K562 (cell line): ENCODE measurements at regions not wholly inside any gene's neighbourhood (a gene's known extent, or its start where the extent isn't known, plus 50 kb on each side); places are given as distances from the start of the nearest gene placed in this dataset.

ENCODE experiments used
- ATAC-seq: fragments of 200-7000 bp; cut with Tn5 transposase; 3 replicates; pipeline ENCODE4 v1.9.1; 2020; ENCODE audit warnings: moderate library complexity
- BruUV-seq: library from RNA; stranded (reverse); fragments of 400-500 nt; replicated peaks from 2 replicates; lab custom pipeline; 2021; lab: Mats Ljungman, UMichigan
- CTCF ChIA-PET: fragments of 300-600 bp; formaldehyde crosslinking; extraction: SDS; loops from one replicate; lab custom pipeline; 2021; ENCODE audit warnings: low intra/inter-chr PET ratio; lab: Yijun Ruan, JAX
- POLR2A ChIA-PET: fragments of 300-600, 350-650 bp; sonication (Branson Sonifier 250); formaldehyde crosslinking; extraction: SDS; loops from one replicate; lab custom pipeline; 2021; ENCODE audit warnings: antibody characterized with exemption, inconsistent platforms; lab: Yijun Ruan, JAX
- DNase-seq, 4 experiments: peaks; one replicate each; pipeline versions ENCODE4 v3.0.0 to v3.0.0-alpha.2; 2011 to 2018; ENCODE audit warnings: low spot score in 3 of 4, mixed read lengths in 3 of 4; ENCODE audit errors: extremely low read depth in 1 of 4
- FAIRE-seq: peaks from 2 replicates; lab custom pipeline; 2011; peaks lifted over from hg19 to GRCh38; lab: Jason Lieb, UNC
- H2AFZ ChIP-seq: 2 replicates; pipeline ENCODE4 v1.6.0; 2011; ENCODE audit warnings: low read depth, low read length, control low read depth, inconsistent platforms
- H3K27ac ChIP-seq: fragments of 200-600 bp; 3 replicates; pipeline ENCODE4 v1.8.0; 2011; ENCODE audit warnings: low read depth, mild to moderate bottlenecking, control low read depth, inconsistent platforms, low read length, moderate library complexity, mixed read lengths; ENCODE audit errors: extremely low read depth
- H3K27me3 ChIP-seq, 2 experiments: fragments of 300-600 bp in 1 of 2; 2 replicates in 1 of 2; 3 replicates in 1 of 2; pipeline versions ENCODE4 v1.6.0 to v1.8.0; 2011; ENCODE audit warnings: inconsistent platforms in 2 of 2, low read length in 2 of 2, mild to moderate bottlenecking in 1 of 2, mixed read lengths in 1 of 2, moderate library complexity in 1 of 2; ENCODE audit not compliant: control insufficient read depth in 2 of 2, insufficient read depth in 2 of 2
- H3K36me3 ChIP-seq: fragments of 300-600 bp; 3 replicates; pipeline ENCODE4 v1.8.0; 2011; ENCODE audit warnings: mild to moderate bottlenecking, low read length, inconsistent platforms; ENCODE audit not compliant: control insufficient read depth, insufficient read depth
- H3K4me1 ChIP-seq, 2 experiments: fragments of 200-600 bp in 1 of 2; replicated peaks in 1 of 2; 2 replicates in 1 of 2; 3 replicates in 1 of 2; pipeline versions ENCODE4 v1.5.1 to v1.8.0; 2011; ENCODE audit warnings: inconsistent platforms in 2 of 2, low read length in 2 of 2, mild to moderate bottlenecking in 1 of 2, mixed read lengths in 1 of 2, moderate library complexity in 1 of 2; ENCODE audit not compliant: control insufficient read depth in 2 of 2, insufficient read depth in 2 of 2
- H3K4me2 ChIP-seq: 2 replicates; pipeline ENCODE4 v1.6.1; 2011; ENCODE audit warnings: low read length, control low read depth, inconsistent platforms, mixed read lengths; ENCODE audit not compliant: insufficient read depth
- H3K4me3 ChIP-seq: fragments of 200-600 bp; sonication (generic), shearing (Covaris generic); 2 replicates; pipeline ENCODE4 v1.5.1; 2016; ENCODE audit warnings: control low read depth, inconsistent platforms
- H3K79me2 ChIP-seq: fragments of 200-600 bp; 3 replicates; pipeline ENCODE4 v1.8.0; 2011; ENCODE audit warnings: low read length, inconsistent platforms; ENCODE audit not compliant: control insufficient read depth, insufficient read depth
- H3K9ac ChIP-seq, 2 experiments: 2 replicates each; pipeline versions ENCODE4 v1.6.0 to v1.6.1; 2011; ENCODE audit warnings: low read depth in 2 of 2, low read length in 2 of 2, control low read depth in 1 of 2, inconsistent platforms in 1 of 2, mild to moderate bottlenecking in 1 of 2, mixed read lengths in 1 of 2; ENCODE audit not compliant: insufficient read depth in 1 of 2
- H3K9me1 ChIP-seq: one replicate; pipeline ENCODE4 v1.6.0; 2011; ENCODE audit warnings: inconsistent platforms, mild to moderate bottlenecking, low read length, moderate library complexity; ENCODE audit not compliant: control insufficient read depth, insufficient read depth
- H3K9me3 ChIP-seq: replicated peaks from 2 replicates; pipeline ENCODE4 v1.5.1; 2011; ENCODE audit warnings: low read depth, low read length, inconsistent platforms; ENCODE audit not compliant: control insufficient read depth, insufficient read depth
- H4K20me1 ChIP-seq: replicated peaks from 2 replicates; pipeline ENCODE4 v1.6.1; 2011; ENCODE audit warnings: low read length, inconsistent platforms, mixed read lengths; ENCODE audit not compliant: control insufficient read depth, insufficient read depth
- ARHGAP35 ChIP-seq: fragments of 450-650 bp; IDR thresholded peaks from 2 replicates; pipeline ENCODE4 v1.6.1; 2018; ENCODE audit not compliant: partially characterized antibody
- CC2D1A ChIP-seq: fragments of 450-650 bp; IDR thresholded peaks from 2 replicates; pipeline ENCODE4 v1.6.1; 2017; ENCODE audit warnings: mild to moderate bottlenecking
- CHD1 ChIP-seq: fragments of 200-600 bp; sonication (generic); IDR thresholded peaks from one replicate; pipeline ENCODE4 v1.6.1; 2012; ENCODE audit warnings: mild to moderate bottlenecking, moderate library complexity, low read length, inconsistent platforms
- CREB3L1 ChIP-seq: fragments of 450-650 bp; IDR thresholded peaks from 2 replicates; pipeline ENCODE4 v1.6.1; 2014; ENCODE audit warnings: low read depth, mild to moderate bottlenecking, moderate library complexity, borderline replicate concordance
- DACH1 ChIP-seq: fragments of 450-650 bp; IDR thresholded peaks from 2 replicates; pipeline ENCODE4 v1.6.1; 2018; ENCODE audit not compliant: partially characterized antibody
- GATAD2B ChIP-seq: fragments of 450-650 bp; IDR thresholded peaks from 2 replicates; pipeline ENCODE4 v1.6.1; 2017; ENCODE audit warnings: mild to moderate bottlenecking, borderline replicate concordance
- GMEB1 ChIP-seq: fragments of 250-450 bp; sonication (Bioruptor Pico); IDR thresholded peaks from 2 replicates; pipeline ENCODE4 v1.4.0; 2020; ENCODE audit warnings: mild to moderate bottlenecking
- PML ChIP-seq: IDR thresholded peaks from 2 replicates; pipeline ENCODE4 v1.6.1; 2012; ENCODE audit warnings: low read length, inconsistent platforms
- RAD21 ChIP-seq, 2 experiments: fragments of 250-450 bp in 1 of 2; fragments of 450-650 bp in 1 of 2; sonication (Bioruptor Pico) in 1 of 2; formaldehyde crosslinking in 1 of 2; IDR thresholded peaks in 1 of 2; conservative IDR thresholded peaks in 1 of 2; 2 replicates each; pipeline versions ENCODE4 v1.4.0 to v1.8.0; 2020 to 2022; ENCODE audit warnings: mild to moderate bottlenecking in 2 of 2, moderate library complexity in 1 of 2
- TAF15 ChIP-seq: fragments of 200-400 bp; formaldehyde crosslinking; IDR thresholded peaks from 2 replicates; pipeline ENCODE4 v1.6.1; 2017; ENCODE audit warnings: mild to moderate bottlenecking, low read depth, low read length, moderate library complexity
- TOE1 ChIP-seq, 2 experiments: fragments of 450-650 bp in 1 of 2; sonication (generic) in 1 of 2; formaldehyde crosslinking in 1 of 2; IDR thresholded peaks; 2 replicates each; pipeline versions ENCODE4 v1.7.1 to v1.8.0; 2016 to 2022; ENCODE audit warnings: borderline replicate concordance in 2 of 2, mild to moderate bottlenecking in 2 of 2, antibody characterized with exemption in 1 of 2, inconsistent platforms in 1 of 2, low read depth in 1 of 2, missing genetic modification reagents in 1 of 2, moderate library complexity in 1 of 2
- ZFP36 ChIP-seq: fragments of 150-350 bp; IDR thresholded peaks from 2 replicates; pipeline ENCODE4 v1.6.1; 2018; ENCODE audit warnings: low read length, low read depth; ENCODE audit not compliant: partially characterized antibody
- ZKSCAN1 ChIP-seq: fragments of 150-350 bp; IDR thresholded peaks from 2 replicates; pipeline ENCODE4 v1.6.1; 2016; ENCODE audit warnings: low read depth, low read length
- ZNF282 ChIP-seq: sonication (generic); formaldehyde crosslinking; IDR thresholded peaks from 2 replicates; pipeline ENCODE4 v1.8.1; 2023; ENCODE audit warnings: missing genetic modification reagents
- ZNF431 ChIP-seq: sonication (generic); formaldehyde crosslinking; IDR thresholded peaks from 2 replicates; pipeline ENCODE4 v1.8.0; 2022; ENCODE audit warnings: mild to moderate bottlenecking, missing genetic modification reagents
- ZNF445 ChIP-seq: fragments of 250-450 bp; sonication (Bioruptor Pico); IDR thresholded peaks from 2 replicates; pipeline ENCODE4 v1.4.0; 2020; ENCODE audit warnings: low read depth, mild to moderate bottlenecking, moderate library complexity
- ZNF785 ChIP-seq: fragments of 250-450 bp; sonication (Bioruptor Pico); IDR thresholded peaks from 2 replicates; pipeline ENCODE4 v1.4.0; 2020; ENCODE audit warnings: mild to moderate bottlenecking
- WGBS: fragments of 100-300 bp; shearing (Covaris generic); methylation state at CpG from one replicate; pipeline ENCODE4 v1.1.6; 2016; ENCODE audit warnings: low coverage, mixed read lengths; ENCODE audit not compliant: insufficient coverage; ENCODE audit errors: missing lambda C conversion rate; 5-methylcytosine and 5-hydroxymethylcytosine counted together
- in situ Hi-C: fragments of 300-500 bp; cut with MboI; formaldehyde crosslinking; loops from 4 replicates; pipeline ENCODE4 v1.15.0; 2018; ENCODE audit warnings: inconsistent platforms, mixed read lengths
- intact Hi-C: fragments of 100-400 bp; cut with micrococcal nuclease; formaldehyde crosslinking; loops from 2 replicates; pipeline ENCODE4 v1.14.2; 2022

- TF ChIP-seq GMEB1 = no peak
- TF ChIP-seq, all 486 proteins: peak for 0
Measured at GRCh38 chr2:142515493-142515892, 362.0 kb upstream of the KYNU start (continued).

- no TSS peak for BruUV-seq
- Histone ChIP-seq H3K79me2 (no peaks in the 10 kb centered on the region), H2AFZ (no peak overlapping the region), H3K9me3 (no peaks in the 10 kb centered on the region; the same call in 1 of the 2 replicates), H3K27ac (no peak overlapping the region), H3K4me1 (no peaks in the 10 kb centered on the region), H3K27me3 (no peaks in the 10 kb centered on the region), H3K4me2 (no peak overlapping the region), H3K36me3 (no peaks in the 10 kb centered on the region), H3K9me1 (no peaks in the 10 kb centered on the region), H4K20me1 (no peaks in the 10 kb centered on the region), H3K4me3 (no peak overlapping the region), H3K9ac (no peak overlapping the region)
- in situ Hi-C loops = no loop called here
- no peak for FAIRE-seq
- no peak for DNase-seq
- ATAC-seq = no peak
- 3% methylated on average over 3 of the region's 3 CpGs for WGBS
- POLR2A ChIA-PET = no interaction called here
- intact Hi-C loops = no loop called here
- TF ChIP-seq ARHGAP35 (no peak), ZNF785 (CRISPR knock-in tag) (no peak), RAD21 (CRISPR knock-in tag; conservative IDR thresholded peaks at IDR 0.05 in 1 of 2, IDR thresholded peaks at IDR 0.05 in 1 of 2) (no peak), ZFP36 (no peak), ZNF445 (CRISPR knock-in tag) (no peak), ZNF431 (CRISPR knock-in tag) (no peak), GATAD2B (no peak), CHD1 (no peak), CREB3L1 (no peak), DACH1 (no peak), TOE1 (IDR thresholded peaks at IDR 0.05; ENCODE audit: borderline replicate concordance) (no peak), TOE1 (CRISPR knock-in tag; IDR thresholded peaks at IDR 0.05; ENCODE audit: borderline replicate concordance, low read depth) (no peak), CC2D1A (no peak), PML (no peak), ZKSCAN1 (no peak), ZNF282 (CRISPR knock-in tag) (no peak), TAF15 (no peak)
- CTCF ChIA-PET = no interaction called here
Measured at GRCh38 chr2:142509401-142509800, 368.1 kb upstream of the KYNU start.
